SK-N-MC (cell line): ENCODE measurements at regions not wholly inside any gene's neighbourhood (a gene's known extent, or its start where the extent isn't known, plus 50 kb on each side); places are given as distances from the start of the nearest gene placed in this dataset.

ENCODE experiments used
- DNase-seq: peaks from one replicate; pipeline ENCODE4 v3.0.0-alpha.2; 2011; ENCODE audit warnings: low read depth, low spot score
- H3K27ac ChIP-seq: fragments of 200-600 bp; sonication (generic); 2 replicates; pipeline ENCODE4 v1.5.1; 2016; ENCODE audit warnings: mixed run types
- H3K36me3 ChIP-seq: fragments of 200-600 bp; sonication (generic); 2 replicates; pipeline ENCODE4 v1.6.1; 2017; ENCODE audit warnings: antibody characterized with exemption, low read length, mixed read lengths; ENCODE audit not compliant: insufficient read depth
- H3K4me3 ChIP-seq: fragments of 200-600 bp; sonication (generic); 2 replicates; pipeline ENCODE4 v1.5.1; 2016
- H3K9ac ChIP-seq: fragments of 200-600 bp; sonication (generic); 2 replicates; pipeline ENCODE4 v1.8.0; 2017; ENCODE audit warnings: mixed run types, mixed read lengths; ENCODE audit not compliant: insufficient read length
- H3K9me3 ChIP-seq: fragments of 200-600 bp; sonication (generic); 2 replicates; pipeline ENCODE4 v1.6.1; 2017; ENCODE audit warnings: low read depth, mild to moderate bottlenecking, antibody characterized with exemption, low read length, moderate library complexity, mixed read lengths
- EZH2 ChIP-seq: fragments of 200-600 bp; sonication (generic); IDR thresholded peaks from one replicate; pipeline ENCODE4 v1.6.1; 2017; ENCODE audit warnings: antibody characterized with exemption
- FOXP2 ChIP-seq: optimal IDR thresholded peaks from 2 replicates; pipeline ENCODE3; 2011; ENCODE audit warnings: mild to moderate bottlenecking, moderate library complexity; ENCODE audit not compliant: insufficient read depth; ENCODE audit errors: extremely low read length, control extremely low read depth
- POLR2AphosphoS5 ChIP-seq: IDR thresholded peaks from 2 replicates; pipeline ENCODE4 v1.6.1; 2012; ENCODE audit warnings: mild to moderate bottlenecking, low read depth, low read length, borderline replicate concordance

DNA sequence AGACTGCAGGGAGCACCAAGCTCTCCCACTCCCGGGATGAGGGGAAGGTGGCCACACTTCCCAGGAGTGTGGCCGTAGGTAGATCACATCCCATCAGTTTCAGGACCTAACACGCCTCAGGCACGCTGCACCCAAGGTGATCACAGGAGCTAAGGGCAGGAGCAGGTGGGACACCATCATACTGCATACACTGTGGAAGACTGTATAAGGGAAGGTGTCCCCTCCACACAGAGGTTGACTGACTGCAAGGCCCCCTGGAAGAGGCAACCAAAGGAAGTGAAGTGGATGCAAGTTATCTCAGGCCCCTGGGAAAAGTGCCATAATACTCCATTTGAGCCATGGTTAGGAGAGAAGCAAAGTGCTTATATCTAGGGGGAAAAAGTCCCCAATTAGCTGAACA, 351.9 kb upstream of the SMIM21 start:
- Histone ChIP-seq H3K27ac (no peak overlapping the region), H3K36me3 (no peaks in the 10 kb centered on the region), H3K9ac (no peak overlapping the region), H3K4me3 (no peak overlapping the region), H3K9me3 (no peaks in the 10 kb centered on the region)
- TF ChIP-seq FOXP2 (no peak), EZH2 (no peak), POLR2AphosphoS5 (no peak)
- DNase-seq = no peak

DNA sequence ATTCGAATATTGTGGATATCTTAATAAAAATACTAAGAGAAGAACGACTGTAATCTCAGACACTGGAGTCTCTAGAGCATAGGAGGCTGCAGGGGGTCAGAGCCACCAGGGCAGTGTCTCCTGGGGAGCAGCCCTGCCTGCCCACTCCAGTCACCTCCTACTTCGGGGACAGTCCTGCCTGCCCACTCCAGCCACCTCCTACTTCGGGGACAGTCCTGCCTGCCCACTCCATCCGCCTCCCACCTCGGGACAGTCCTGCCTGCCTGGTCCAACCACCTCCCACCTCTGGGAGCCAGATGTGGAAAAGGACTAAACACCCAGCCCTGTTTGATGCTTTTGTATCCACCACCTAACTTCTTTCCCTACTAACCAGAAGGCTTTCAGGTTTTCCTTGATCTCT, 350.1 kb upstream of the SMIM21 start:
- DNase-seq = no peak
- Histone ChIP-seq H3K9ac (no peak overlapping the region), H3K36me3 (no peaks in the 10 kb centered on the region), H3K9me3 (no peaks in the 10 kb centered on the region), H3K4me3 (no peak overlapping the region), H3K27ac (no peak overlapping the region)
- no peak for TF ChIP-seq FOXP2
- no peak for TF ChIP-seq POLR2AphosphoS5
- TF ChIP-seq EZH2 = no peak

- Histone ChIP-seq H3K9me3 (no peaks in the 10 kb centered on the region), H3K4me3 (no peak overlapping the region), H3K9ac (no peak overlapping the region), H3K36me3 (no peaks in the 10 kb centered on the region), H3K27ac (no peak overlapping the region)
- no peak for DNase-seq
- TF ChIP-seq FOXP2 (no peak), EZH2 (no peak), POLR2AphosphoS5 (no peak)
Measured at GRCh38 chr18:75775121-75775520, 347.6 kb upstream of the SMIM21 start.

DNA sequence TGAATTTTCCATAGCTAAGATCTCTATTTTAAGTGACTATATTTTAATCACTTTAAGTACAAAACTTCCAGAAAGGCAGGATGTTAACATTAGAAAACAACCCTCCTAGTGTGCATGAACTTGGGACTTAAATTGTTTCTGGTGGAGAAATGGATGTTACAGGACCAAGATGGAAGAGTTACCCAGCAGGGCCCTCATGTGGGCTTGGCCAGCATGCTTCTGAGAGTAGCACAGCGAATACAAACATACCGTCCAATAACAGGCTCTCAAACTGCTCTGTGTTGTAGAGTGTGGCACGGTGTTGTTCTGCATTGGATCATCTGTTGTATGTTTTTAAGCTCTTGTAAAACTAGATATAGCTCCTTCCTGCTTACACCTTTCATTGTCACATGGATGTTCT, 346.1 kb upstream of the SMIM21 start:
- no peaks in the 10 kb centered on the region for H3K9me3 ChIP-seq
- no peaks in the 10 kb centered on the region for H3K36me3 ChIP-seq
- DNase-seq = no peak
- TF ChIP-seq EZH2 = no peak
- no peak for TF ChIP-seq FOXP2
- no peak for TF ChIP-seq POLR2AphosphoS5
- no peak overlapping the region for H3K27ac ChIP-seq
- H3K4me3 ChIP-seq = no peak overlapping the region
- H3K9ac ChIP-seq = no peak overlapping the region

DNA sequence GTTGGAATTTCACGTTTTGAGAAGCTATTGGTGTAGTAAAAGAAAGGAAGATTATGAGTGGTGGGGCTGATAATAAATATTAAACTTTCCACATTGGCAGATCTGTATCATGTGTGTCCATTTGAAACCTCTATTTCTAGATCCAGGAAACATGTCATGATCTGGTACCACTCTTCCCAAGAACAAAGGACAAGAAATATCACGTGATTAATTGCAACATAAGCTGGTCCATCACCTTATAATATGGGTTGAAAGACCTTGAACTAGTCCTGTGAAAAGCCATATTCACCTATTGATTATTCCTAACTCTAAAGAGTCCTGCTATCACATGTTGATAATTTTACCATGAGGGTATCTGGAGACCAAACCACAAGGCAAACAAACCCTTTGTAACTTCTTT, 335.3 kb upstream of the SMIM21 start:
- H3K27ac ChIP-seq = no peak overlapping the region
- DNase-seq = no peak
- H3K36me3 ChIP-seq = no peaks in the 10 kb centered on the region
- no peak for TF ChIP-seq EZH2
- no peak for TF ChIP-seq FOXP2
- TF ChIP-seq POLR2AphosphoS5 = no peak
- H3K9ac ChIP-seq = no peak overlapping the region
- H3K9me3 ChIP-seq = no peaks in the 10 kb centered on the region
- H3K4me3 ChIP-seq = no peak overlapping the region

DNA sequence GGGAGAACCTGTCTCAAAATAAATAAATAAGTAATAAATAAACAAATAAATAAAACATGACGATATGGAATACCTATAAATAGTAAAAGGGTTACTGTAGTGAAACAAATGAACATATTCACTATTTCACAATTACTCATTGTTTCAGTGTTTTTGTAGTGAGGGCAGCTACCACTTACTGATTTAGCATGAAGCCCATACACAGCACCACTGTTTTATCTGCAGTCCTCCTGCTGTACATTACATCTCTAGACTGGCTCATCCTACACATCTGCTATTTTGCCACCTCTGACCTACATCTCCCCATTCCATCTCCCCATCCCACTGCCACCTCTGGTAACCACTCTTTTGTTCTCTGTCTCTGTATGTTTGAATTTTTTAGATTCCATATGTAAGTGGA, 332.7 kb upstream of the SMIM21 start:
- no peaks in the 10 kb centered on the region for H3K9me3 ChIP-seq
- H3K27ac ChIP-seq = no peak overlapping the region
- H3K9ac ChIP-seq = no peak overlapping the region
- no peak for DNase-seq
- H3K36me3 ChIP-seq = no peaks in the 10 kb centered on the region
- no peak overlapping the region for H3K4me3 ChIP-seq
- TF ChIP-seq EZH2 = no peak
- TF ChIP-seq FOXP2 = no peak
- TF ChIP-seq POLR2AphosphoS5 = no peak

GRCh38 chr18:75757951-75758350, 330.4 kb upstream of the SMIM21 start:
- DNase-seq = no peak
- H3K27ac ChIP-seq = no peak overlapping the region
- no peaks in the 10 kb centered on the region for H3K36me3 ChIP-seq
- no peaks in the 10 kb centered on the region for H3K9me3 ChIP-seq
- H3K9ac ChIP-seq = no peak overlapping the region
- no peak for TF ChIP-seq EZH2
- no peak for TF ChIP-seq FOXP2
- no peak overlapping the region for H3K4me3 ChIP-seq

DNA sequence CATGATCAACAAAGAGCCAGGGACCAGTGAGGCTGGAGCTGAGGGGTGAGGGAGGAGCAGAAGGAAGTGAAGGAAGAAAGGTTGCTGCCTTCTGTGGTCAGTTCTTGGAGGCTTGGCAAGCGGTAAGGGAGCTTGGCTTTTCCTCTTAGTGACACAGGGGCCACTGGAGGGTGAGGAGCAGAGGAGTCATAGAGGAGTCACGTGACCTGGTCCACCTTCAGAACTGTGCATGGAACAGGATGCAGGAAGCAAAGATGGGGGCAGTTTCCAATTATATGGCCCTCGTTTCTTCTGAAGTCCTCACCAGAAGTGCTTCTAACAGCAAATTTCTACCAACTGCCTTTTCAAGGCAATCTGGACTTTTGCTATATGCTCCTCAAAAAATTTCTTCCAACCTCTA, 326.9 kb upstream of the SMIM21 start:
- H3K9me3 ChIP-seq = no peaks in the 10 kb centered on the region
- no peak for DNase-seq
- no peak overlapping the region for H3K27ac ChIP-seq
- H3K9ac ChIP-seq = no peak overlapping the region
- TF ChIP-seq POLR2AphosphoS5 = no peak
- no peak for TF ChIP-seq FOXP2
- no peak for TF ChIP-seq EZH2
- H3K36me3 ChIP-seq = no peaks in the 10 kb centered on the region
- no peak overlapping the region for H3K4me3 ChIP-seq

DNA sequence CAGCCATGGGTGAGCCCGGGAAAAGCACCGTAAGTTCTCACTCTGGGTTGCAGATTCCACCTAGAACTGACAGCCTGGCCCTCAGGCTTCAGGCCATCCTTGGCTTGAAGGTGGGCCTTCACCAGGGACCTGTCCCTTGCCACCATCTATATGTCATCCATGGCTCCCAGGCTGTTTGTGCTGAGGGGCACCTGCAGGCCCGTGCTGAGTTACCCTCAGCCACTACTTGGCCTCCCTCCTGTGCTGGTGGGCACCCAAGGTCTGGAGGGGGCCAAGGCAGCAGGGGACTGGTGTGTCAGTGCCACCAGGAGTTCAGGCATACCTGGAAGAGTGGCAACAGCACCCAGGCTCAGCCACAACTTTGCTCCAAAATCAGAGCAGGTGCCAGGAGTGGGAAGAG, 326.2 kb upstream of the SMIM21 start:
- no peak for TF ChIP-seq FOXP2
- Histone ChIP-seq H3K36me3 (no peaks in the 10 kb centered on the region), H3K9ac (no peak overlapping the region), H3K27ac (no peak overlapping the region), H3K9me3 (no peaks in the 10 kb centered on the region), H3K4me3 (no peak overlapping the region)
- no peak for DNase-seq

GRCh38 chr18:75752740-75753263, 325.3 kb upstream of the SMIM21 start:
- H3K4me3 ChIP-seq = no peak overlapping the region
- H3K36me3 ChIP-seq = no peaks in the 10 kb centered on the region
- no peaks in the 10 kb centered on the region for H3K9me3 ChIP-seq
- TF ChIP-seq EZH2 (no peak), POLR2AphosphoS5 (no peak), FOXP2 (no peak)
- no peak overlapping the region for H3K27ac ChIP-seq
- no peak for DNase-seq
- no peak overlapping the region for H3K9ac ChIP-seq
